Cardiac muscle cell (in vitro differentiated cells and primary cell): ENCODE measurements at regions not wholly inside any gene's neighbourhood (a gene's known extent, or its start where the extent isn't known, plus 50 kb on each side); places are given as distances from the start of the nearest gene placed in this dataset.
A peak's percentile ranks its signal among the peaks of the same experiment; 100 is the strongest.

Experiments used
- DNase-seq, 2 donors: peaks; one replicate each; pipeline versions ENCODE4 v3.0.0 to v3.0.0-alpha.2; 2010 to 2017; ENCODE audit warnings: low read depth in 1 of 2, low spot score in 1 of 2
- H3K27ac ChIP-seq: fragments of 200-600 bp; sonication (generic); 2 replicates; pipeline ENCODE4 v1.5.1; 2016
- H3K27me3 ChIP-seq: fragments of 200-600 bp; sonication (generic); 2 replicates; pipeline ENCODE4 v1.6.0; 2016; ENCODE audit warnings: control low read depth
- H3K36me3 ChIP-seq: fragments of 200-600 bp; sonication (generic); 2 replicates; pipeline ENCODE4 v1.5.1; 2016; ENCODE audit warnings: control low read depth
- H3K4me1 ChIP-seq: fragments of 200-600 bp; sonication (generic); 2 replicates; pipeline ENCODE4 v1.8.1; 2017; ENCODE audit warnings: low read depth, mild to moderate bottlenecking, mixed run types
- H3K4me3 ChIP-seq: fragments of 200-600 bp; sonication (generic); 2 replicates; pipeline ENCODE4 v1.5.1; 2016; ENCODE audit warnings: mild to moderate bottlenecking
- H3K9me3 ChIP-seq: fragments of 200-600 bp; sonication (generic); 2 replicates; pipeline ENCODE4 v1.5.1; 2017; ENCODE audit warnings: low read depth, mild to moderate bottlenecking, control low read depth
- CTCF ChIP-seq: IDR thresholded peaks from 2 replicates; pipeline ENCODE4 v1.5.1; 2012; ENCODE audit warnings: low read depth, mild to moderate bottlenecking, low read length

- TF ChIP-seq CTCF = no peak
- no peak for DNase-seq
- no peaks in the 10 kb centered on the region for H3K36me3 ChIP-seq
- H3K4me3 ChIP-seq = no peak overlapping the region
- no peaks in the 10 kb centered on the region for H3K4me1 ChIP-seq
- no peak overlapping the region for H3K27ac ChIP-seq
- peaks cover 40% of the 10 kb centered on the region for H3K27me3 ChIP-seq
- no peaks in the 10 kb centered on the region for H3K9me3 ChIP-seq
Observed at GRCh38 chr11:15300341-15300740, 185.6 kb downstream of the INSC start.

- Histone ChIP-seq H3K4me3 (no peak overlapping the region), H3K4me1 (no peaks in the 10 kb centered on the region), H3K9me3 (no peaks in the 10 kb centered on the region), H3K27me3 (peaks cover 42% of the 10 kb centered on the region), H3K27ac (no peak overlapping the region), H3K36me3 (no peaks in the 10 kb centered on the region)
- DNase-seq = peak in 1 of 2 donors; percentile 21
- no peak for TF ChIP-seq CTCF
Observed at GRCh38 chr11:15307619-15308024, 192.9 kb downstream of the INSC start.

GRCh38 chr11:15308840-15309239 is 194.1 kb downstream of the INSC start:
- no peaks in the 10 kb centered on the region for H3K9me3 ChIP-seq
- peaks cover 36% of the 10 kb centered on the region for H3K27me3 ChIP-seq
- H3K4me3 ChIP-seq = no peak overlapping the region
- no peaks in the 10 kb centered on the region for H3K36me3 ChIP-seq
- no peaks in the 10 kb centered on the region for H3K4me1 ChIP-seq
- no peak for DNase-seq
- no peak for TF ChIP-seq CTCF
- no peak overlapping the region for H3K27ac ChIP-seq

GRCh38 chr11:15309296-15309695 is 194.6 kb downstream of the INSC start:
- Histone ChIP-seq H3K9me3 (no peaks in the 10 kb centered on the region), H3K27me3 (peaks cover 36% of the 10 kb centered on the region), H3K4me1 (no peaks in the 10 kb centered on the region), H3K36me3 (no peaks in the 10 kb centered on the region), H3K27ac (no peak overlapping the region), H3K4me3 (no peak overlapping the region)
- DNase-seq = no peak
- TF ChIP-seq CTCF = no peak

- Histone ChIP-seq H3K9me3 (no peaks in the 10 kb centered on the region), H3K36me3 (no peaks in the 10 kb centered on the region), H3K4me1 (no peaks in the 10 kb centered on the region), H3K27ac (no peak overlapping the region), H3K4me3 (no peak overlapping the region), H3K27me3 (peaks cover 7% of the 10 kb centered on the region)
- DNase-seq = no peak
- TF ChIP-seq CTCF = no peak
Observed at GRCh38 chr11:15313862-15314261, 199.1 kb downstream of the INSC start.

GRCh38 chr11:15318814-15319213 is 204.1 kb downstream of the INSC start:
- Histone ChIP-seq H3K4me1 (no peaks in the 10 kb centered on the region), H3K27ac (no peak overlapping the region), H3K4me3 (no peak overlapping the region), H3K36me3 (no peaks in the 10 kb centered on the region), H3K9me3 (no peaks in the 10 kb centered on the region), H3K27me3 (no peaks in the 10 kb centered on the region)
- no peak for DNase-seq
- TF ChIP-seq CTCF = no peak
